C4-2B (cell line): ENCODE measurements at regions not wholly inside any gene's neighbourhood (a gene's known extent, or its start where the extent isn't known, plus 50 kb on each side); places are given as distances from the start of the nearest gene placed in this dataset.

Source experiments
- H3K27ac ChIP-seq: fragments of 450-650 bp; 2 replicates; pipeline ENCODE4 v1.5.1; 2017
- CTCF ChIP-seq: fragments of 450-650 bp; conservative IDR thresholded peaks from 2 replicates; pipeline ENCODE4 v1.5.1; 2017; ENCODE audit warnings: mild to moderate bottlenecking
- ZFX ChIP-seq: fragments of 450-650 bp; IDR thresholded peaks from 2 replicates; pipeline ENCODE4 v1.6.1; 2017

- TF ChIP-seq ZFX = no peak
- TF ChIP-seq CTCF = no peak
- no peak overlapping the region for H3K27ac ChIP-seq
Measured at GRCh38 chr11:98772893-98773292, 247.9 kb upstream of the CNTN5 start.

GRCh38 chr11:98793276-98793675 lies 227.5 kb upstream of the CNTN5 start:
- no peak overlapping the region for H3K27ac ChIP-seq
- TF ChIP-seq CTCF (no peak), ZFX (no peak)

GRCh38 chr11:98798333-98798732 lies 222.4 kb upstream of the CNTN5 start:
- no peak overlapping the region for H3K27ac ChIP-seq
- no peak for TF ChIP-seq ZFX
- no peak for TF ChIP-seq CTCF

- TF ChIP-seq ZFX (no peak), CTCF (no peak)
- no peak overlapping the region for H3K27ac ChIP-seq
Measured at GRCh38 chr11:98800696-98801095, 220.1 kb upstream of the CNTN5 start.

- TF ChIP-seq ZFX = no peak
- no peak overlapping the region for H3K27ac ChIP-seq
Measured at GRCh38 chr11:98828986-98829708, 191.6 kb upstream of the CNTN5 start.

- H3K27ac ChIP-seq = no peak overlapping the region
- TF ChIP-seq CTCF (no peak), ZFX (no peak)
Measured at GRCh38 chr11:98829971-98830370, 190.8 kb upstream of the CNTN5 start.

- no peak overlapping the region for H3K27ac ChIP-seq
- TF ChIP-seq ZFX (no peak), CTCF (no peak)
Measured at GRCh38 chr11:98834776-98835175, 186.0 kb upstream of the CNTN5 start.

GRCh38 chr11:98835335-98835734 lies 185.4 kb upstream of the CNTN5 start:
- TF ChIP-seq CTCF (no peak), ZFX (no peak)
- no peak overlapping the region for H3K27ac ChIP-seq
